SK-N-SH (cell line): ENCODE measurements at regions not wholly inside any gene's neighbourhood (a gene's known extent, or its start where the extent isn't known, plus 50 kb on each side); places are given as distances from the start of the nearest gene placed in this dataset.

ENCODE experiments used
- ELF1 ChIP-seq: IDR thresholded peaks from 2 replicates; pipeline ENCODE4 v1.4.0; 2012
- EZH2phosphoT487 ChIP-seq: fragments of 200-600 bp; sonication (generic); IDR thresholded peaks from 2 replicates; pipeline ENCODE4 v1.6.1; 2017; ENCODE audit warnings: low read depth, mixed run types, mild to moderate bottlenecking, antibody characterized with exemption, moderate library complexity, borderline replicate concordance
- GABPA ChIP-seq: IDR thresholded peaks from 2 replicates; pipeline ENCODE4 v1.4.0; 2012; ENCODE audit warnings: low read depth, mild to moderate bottlenecking
- MXI1 ChIP-seq: IDR thresholded peaks from 2 replicates; pipeline ENCODE4 v1.6.1; 2012; ENCODE audit warnings: mild to moderate bottlenecking, low read depth, low read length, improper control_type of control experiment
- NFIC ChIP-seq: IDR thresholded peaks from 2 replicates; pipeline ENCODE4 v1.4.0; 2012; ENCODE audit warnings: borderline replicate concordance
- POLR2AphosphoS5 ChIP-seq: IDR thresholded peaks from 2 replicates; pipeline ENCODE4 v1.6.1; 2012; ENCODE audit warnings: low read depth, low read length
- RCOR1 ChIP-seq: fragments of 150-350 bp; IDR thresholded peaks from 2 replicates; pipeline ENCODE4 v1.6.1; 2017; ENCODE audit warnings: antibody characterized with exemption, low read length
- REST ChIP-seq: IDR thresholded peaks from 2 replicates; pipeline ENCODE4 v1.6.1; 2012; ENCODE audit warnings: mild to moderate bottlenecking, low read depth, low read length, moderate library complexity
- TEAD4 ChIP-seq: IDR thresholded peaks from 2 replicates; pipeline ENCODE4 v1.4.0; 2012; ENCODE audit warnings: mild to moderate bottlenecking, borderline replicate concordance; ENCODE audit not compliant: insufficient read depth
- TF ChIP-seq, protein P1 (sequence below): fragments of 200-600 bp; sonication (generic); IDR thresholded peaks from 2 replicates; pipeline ENCODE4 v1.6.1; 2017; ENCODE audit warnings: antibody characterized with exemption, mild to moderate bottlenecking, moderate library complexity
- TF ChIP-seq, protein P2 (sequence below): fragments of 150-350 bp; IDR thresholded peaks from 2 replicates; pipeline ENCODE4 v1.6.1; 2017; ENCODE audit warnings: antibody characterized with exemption, low read length, low read depth, borderline replicate concordance

GRCh38 chr11:134488512-134488911 is 76.5 kb upstream of the B3GAT1 start:
- no peak for TF ChIP-seq NFIC
- TF ChIP-seq, protein P1, sequence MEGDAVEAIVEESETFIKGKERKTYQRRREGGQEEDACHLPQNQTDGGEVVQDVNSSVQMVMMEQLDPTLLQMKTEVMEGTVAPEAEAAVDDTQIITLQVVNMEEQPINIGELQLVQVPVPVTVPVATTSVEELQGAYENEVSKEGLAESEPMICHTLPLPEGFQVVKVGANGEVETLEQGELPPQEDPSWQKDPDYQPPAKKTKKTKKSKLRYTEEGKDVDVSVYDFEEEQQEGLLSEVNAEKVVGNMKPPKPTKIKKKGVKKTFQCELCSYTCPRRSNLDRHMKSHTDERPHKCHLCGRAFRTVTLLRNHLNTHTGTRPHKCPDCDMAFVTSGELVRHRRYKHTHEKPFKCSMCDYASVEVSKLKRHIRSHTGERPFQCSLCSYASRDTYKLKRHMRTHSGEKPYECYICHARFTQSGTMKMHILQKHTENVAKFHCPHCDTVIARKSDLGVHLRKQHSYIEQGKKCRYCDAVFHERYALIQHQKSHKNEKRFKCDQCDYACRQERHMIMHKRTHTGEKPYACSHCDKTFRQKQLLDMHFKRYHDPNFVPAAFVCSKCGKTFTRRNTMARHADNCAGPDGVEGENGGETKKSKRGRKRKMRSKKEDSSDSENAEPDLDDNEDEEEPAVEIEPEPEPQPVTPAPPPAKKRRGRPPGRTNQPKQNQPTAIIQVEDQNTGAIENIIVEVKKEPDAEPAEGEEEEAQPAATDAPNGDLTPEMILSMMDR = no peak
- TF ChIP-seq ELF1 = no peak
- TF ChIP-seq GABPA = no peak
- no peak for TF ChIP-seq EZH2phosphoT487
- TF ChIP-seq MXI1 = no peak
- TF ChIP-seq, protein P2, sequence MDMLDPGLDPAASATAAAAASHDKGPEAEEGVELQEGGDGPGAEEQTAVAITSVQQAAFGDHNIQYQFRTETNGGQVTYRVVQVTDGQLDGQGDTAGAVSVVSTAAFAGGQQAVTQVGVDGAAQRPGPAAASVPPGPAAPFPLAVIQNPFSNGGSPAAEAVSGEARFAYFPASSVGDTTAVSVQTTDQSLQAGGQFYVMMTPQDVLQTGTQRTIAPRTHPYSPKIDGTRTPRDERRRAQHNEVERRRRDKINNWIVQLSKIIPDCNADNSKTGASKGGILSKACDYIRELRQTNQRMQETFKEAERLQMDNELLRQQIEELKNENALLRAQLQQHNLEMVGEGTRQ = no peak
- TF ChIP-seq TEAD4 = no peak
- TF ChIP-seq REST = no peak
- no peak for TF ChIP-seq POLR2AphosphoS5
- no peak for TF ChIP-seq RCOR1
